Hepatocyte (in vitro differentiated cells): ENCODE measurements at regions not wholly inside any gene's neighbourhood (a gene's known extent, or its start where the extent isn't known, plus 50 kb on each side); places are given as distances from the start of the nearest gene placed in this dataset.
"Not testable (repeated sequence)": the region's sequence is repeated elsewhere in the genome, so short reads cannot be mapped to it uniquely, and the experiment has no call there.

Experiments
- DNase-seq: peaks from one replicate; pipeline ENCODE4 v3.0.0-alpha.2; 2016; ENCODE audit warnings: low spot score
- H2AFZ ChIP-seq: fragments of 200-600 bp; sonication (generic); 2 replicates; pipeline ENCODE4 v1.6.0; 2016; ENCODE audit warnings: antibody characterized with exemption, mild to moderate bottlenecking
- H3K27ac ChIP-seq: fragments of 200-600 bp; sonication (generic); 2 replicates; pipeline ENCODE4 v1.5.1; 2016; ENCODE audit warnings: mild to moderate bottlenecking
- H3K27me3 ChIP-seq: fragments of 200-600 bp; sonication (generic); 2 replicates; pipeline ENCODE4 v1.6.1; 2016
- H3K36me3 ChIP-seq: fragments of 200-600 bp; sonication (generic); replicated peaks from 2 replicates; pipeline ENCODE4 v1.5.1; 2016; ENCODE audit warnings: low read depth; ENCODE audit not compliant: insufficient read depth
- H3K4me1 ChIP-seq: fragments of 200-600 bp; sonication (generic); 2 replicates; pipeline ENCODE4 v1.5.1; 2016; ENCODE audit warnings: mild to moderate bottlenecking, moderate library complexity; ENCODE audit not compliant: insufficient read depth
- H3K4me2 ChIP-seq: fragments of 200-600 bp; sonication (generic); 2 replicates; pipeline ENCODE4 v1.6.0; 2016
- H3K4me3 ChIP-seq: fragments of 200-600 bp; sonication (generic); 2 replicates; pipeline ENCODE4 v1.5.1; 2016; ENCODE audit warnings: mild to moderate bottlenecking
- H3K79me2 ChIP-seq: fragments of 200-600 bp; sonication (generic); 2 replicates; pipeline ENCODE4 v1.6.0; 2017; ENCODE audit warnings: mild to moderate bottlenecking
- H3K9me2 ChIP-seq: fragments of 200-600 bp; sonication (generic); replicated peaks from 2 replicates; pipeline ENCODE4 v1.6.0; 2017; ENCODE audit warnings: mild to moderate bottlenecking; ENCODE audit not compliant: insufficient read depth
- H3K9me3 ChIP-seq: fragments of 200-600 bp; sonication (generic); 2 replicates; pipeline ENCODE4 v1.5.1; 2016; ENCODE audit warnings: low read depth, mild to moderate bottlenecking
- H4K20me1 ChIP-seq: fragments of 200-600 bp; sonication (generic); 2 replicates; pipeline ENCODE4 v1.6.0; 2016; ENCODE audit warnings: mild to moderate bottlenecking; ENCODE audit not compliant: insufficient read depth, poor library complexity, severe bottlenecking
- CTCF ChIP-seq: fragments of 200-600 bp; sonication (generic); IDR thresholded peaks from 2 replicates; pipeline ENCODE4 v1.5.1; 2016; ENCODE audit warnings: antibody characterized with exemption, mild to moderate bottlenecking; ENCODE audit not compliant: poor library complexity
- EZH2 ChIP-seq: fragments of 200-600 bp; sonication (generic); IDR thresholded peaks from 2 replicates; pipeline ENCODE4 v1.6.1; 2016; ENCODE audit warnings: antibody characterized with exemption, mild to moderate bottlenecking, borderline replicate concordance
- EZH2phosphoT487 ChIP-seq: fragments of 200-600 bp; sonication (generic); IDR thresholded peaks from one replicate; pipeline ENCODE4 v1.6.1; 2018; ENCODE audit warnings: antibody characterized with exemption, mild to moderate bottlenecking, low read depth, moderate library complexity; ENCODE audit not compliant: unreplicated experiment, severe bottlenecking
- WGBS: methylation state at CpG from one replicate; pipeline ENCODE4 v1.1.6; 2016; ENCODE audit warnings: low lambda C conversion rate; ENCODE audit errors: missing lambda C conversion rate; 5-methylcytosine and 5-hydroxymethylcytosine counted together

GRCh38 chr13:111494641-111495040, 174.2 kb downstream of the TEX29 start:
- TF ChIP-seq EZH2phosphoT487, result no peak
- no peak for TF ChIP-seq EZH2
- TF ChIP-seq CTCF, result no peak
- H3K79me2 ChIP-seq, result no peaks in the 10 kb centered on the region
- 90% methylated on average over 12 of the region's 12 CpGs for WGBS
- DNase-seq, result no peak
- H3K27ac ChIP-seq, result no peak overlapping the region
- H2AFZ ChIP-seq, result no peak overlapping the region
- no peak overlapping the region for H3K4me2 ChIP-seq
- H4K20me1 ChIP-seq, result no peaks in the 10 kb centered on the region
- H3K36me3 ChIP-seq, result no peaks in the 10 kb centered on the region
- no peaks in the 10 kb centered on the region for H3K4me1 ChIP-seq
- H3K4me3 ChIP-seq, result no peak overlapping the region
- H3K9me3 ChIP-seq, result no peaks in the 10 kb centered on the region
- H3K27me3 ChIP-seq, result no peaks in the 10 kb centered on the region
- no peaks in the 10 kb centered on the region for H3K9me2 ChIP-seq

GRCh38 chr13:111501596-111502535, 181.4 kb downstream of the TEX29 start:
- not testable (repeated sequence) for H3K27me3 ChIP-seq, H2AFZ ChIP-seq, H3K9me2 ChIP-seq, H4K20me1 ChIP-seq, H3K4me1 ChIP-seq, H3K9me3 ChIP-seq, H3K4me3 ChIP-seq, H3K79me2 ChIP-seq, H3K36me3 ChIP-seq, H3K27ac ChIP-seq, H3K4me2 ChIP-seq, DNase-seq
- WGBS, result 88% methylated on average over 16 of the region's 16 CpGs

GRCh38 chr13:111502957-111503356, 182.5 kb downstream of the TEX29 start:
- Histone ChIP-seq H3K9me2 (no peaks in the 10 kb centered on the region), H3K9me3 (no peaks in the 10 kb centered on the region), H3K36me3 (no peaks in the 10 kb centered on the region), H3K4me2 (no peak overlapping the region), H3K27me3 (peaks cover 4% of the 10 kb centered on the region), H3K27ac (no peak overlapping the region), H3K4me3 (no peak overlapping the region), H3K4me1 (no peaks in the 10 kb centered on the region), H4K20me1 (no peaks in the 10 kb centered on the region), H3K79me2 (no peaks in the 10 kb centered on the region), H2AFZ (no peak overlapping the region)
- no peak for DNase-seq
- no peak for TF ChIP-seq CTCF
- no peak for TF ChIP-seq EZH2
- no peak for TF ChIP-seq EZH2phosphoT487
- 69% methylated on average over 6 of the region's 6 CpGs for WGBS

GRCh38 chr13:111503376-111503775, 182.9 kb downstream of the TEX29 start:
- H3K4me1 ChIP-seq, result no peaks in the 10 kb centered on the region
- no peak overlapping the region for H3K4me3 ChIP-seq
- H3K9me2 ChIP-seq, result no peaks in the 10 kb centered on the region
- no peak overlapping the region for H3K27ac ChIP-seq
- no peaks in the 10 kb centered on the region for H4K20me1 ChIP-seq
- DNase-seq, result no peak
- H3K27me3 ChIP-seq, result peaks cover 4% of the 10 kb centered on the region
- H3K4me2 ChIP-seq, result no peak overlapping the region
- WGBS, result 84% methylated on average over 7 of the region's 7 CpGs
- H2AFZ ChIP-seq, result no peak overlapping the region
- TF ChIP-seq EZH2, result no peak
- TF ChIP-seq CTCF, result no peak
- no peak for TF ChIP-seq EZH2phosphoT487
- H3K9me3 ChIP-seq, result no peaks in the 10 kb centered on the region
- no peaks in the 10 kb centered on the region for H3K36me3 ChIP-seq
- H3K79me2 ChIP-seq, result no peaks in the 10 kb centered on the region
